GM23338 (cell line): ENCODE measurements at regions not wholly inside any gene's neighbourhood (a gene's known extent, or its start where the extent isn't known, plus 50 kb on each side); places are given as distances from the start of the nearest gene placed in this dataset.

Experiments
- ATAC-seq: fragments of 200-7000 bp; cut with Tn5 transposase; 3 replicates; pipeline ENCODE4 v1.9.1; 2020
- DNase-seq: peaks from one replicate; pipeline ENCODE4 v3.0.0-alpha.2; 2015; ENCODE audit warnings: low spot score
- H2AFZ ChIP-seq: fragments of 200-600 bp; sonication (generic); 2 replicates; pipeline ENCODE4 v1.8.0; 2016; ENCODE audit warnings: antibody characterized with exemption, mild to moderate bottlenecking, moderate library complexity
- H3F3A ChIP-seq: fragments of 200-600 bp; sonication (generic); replicated peaks from 2 replicates; pipeline ENCODE4 v1.8.0; 2017; ENCODE audit warnings: antibody characterized with exemption, mixed run types, low read depth
- H3K27ac ChIP-seq: fragments of 200-600 bp; sonication (generic); 2 replicates; pipeline ENCODE4 v1.6.1; 2016; ENCODE audit warnings: low read depth
- H3K27me3 ChIP-seq: fragments of 200-600 bp; sonication (generic); 2 replicates; pipeline ENCODE4 v1.8.0; 2016; ENCODE audit warnings: mild to moderate bottlenecking, mixed run types, moderate library complexity; ENCODE audit not compliant: insufficient read depth
- H3K36me3 ChIP-seq: fragments of 200-600 bp; sonication (generic); 2 replicates; pipeline ENCODE4 v1.8.0; 2016; ENCODE audit warnings: mild to moderate bottlenecking; ENCODE audit not compliant: insufficient read depth
- H3K4me1 ChIP-seq: fragments of 200-600 bp; sonication (generic); 2 replicates; pipeline ENCODE4 v1.8.0; 2016; ENCODE audit warnings: mild to moderate bottlenecking, moderate library complexity; ENCODE audit not compliant: insufficient read depth
- H3K4me2 ChIP-seq: fragments of 200-600 bp; sonication (generic); 2 replicates; pipeline ENCODE4 v1.7.1; 2017; ENCODE audit warnings: mixed run types
- H3K4me3 ChIP-seq: fragments of 200-600 bp; sonication (generic); 2 replicates; pipeline ENCODE4 v1.6.1; 2016; ENCODE audit warnings: mixed run types
- H3K79me2 ChIP-seq: fragments of 200-600 bp; sonication (generic); replicated peaks from 2 replicates; pipeline ENCODE4 v1.8.0; 2017; ENCODE audit warnings: mild to moderate bottlenecking; ENCODE audit not compliant: insufficient read depth
- H3K9me2 ChIP-seq: fragments of 200-600 bp; sonication (generic); 2 replicates; pipeline ENCODE4 v1.8.0; 2017; ENCODE audit not compliant: insufficient read depth
- H4K20me1 ChIP-seq: fragments of 200-600 bp; sonication (generic); replicated peaks from 2 replicates; pipeline ENCODE4 v1.8.0; 2017; ENCODE audit warnings: mild to moderate bottlenecking; ENCODE audit not compliant: insufficient read depth
- H3K27ac Mint-ChIP-seq: 2 replicates; pipeline ENCODE4 v1.8.0; 2020; ENCODE audit warnings: inconsistent platforms, mild to moderate bottlenecking, moderate library complexity, mixed read lengths
- H3K27me3 Mint-ChIP-seq: 3 replicates; pipeline ENCODE4 v1.8.0; 2022; ENCODE audit warnings: low read depth, mild to moderate bottlenecking, moderate library complexity, mixed read lengths, inconsistent platforms; ENCODE audit not compliant: insufficient read depth, poor library complexity
- H3K36me3 Mint-ChIP-seq: 3 replicates; pipeline ENCODE4 v1.8.0; 2021; ENCODE audit warnings: low read depth, mild to moderate bottlenecking, inconsistent platforms, moderate library complexity, mixed read lengths
- H3K4me1 Mint-ChIP-seq: 3 replicates; pipeline ENCODE4 v1.8.0; 2020; ENCODE audit warnings: mild to moderate bottlenecking, inconsistent platforms, mixed read lengths
- H3K4me3 Mint-ChIP-seq: 3 replicates; pipeline ENCODE4 v1.8.0; 2021; ENCODE audit warnings: moderate library complexity, mild to moderate bottlenecking, inconsistent platforms, mixed read lengths
- H3K9me3 Mint-ChIP-seq: 3 replicates; pipeline ENCODE4 v1.8.0; 2020; ENCODE audit warnings: moderate library complexity, mild to moderate bottlenecking, inconsistent platforms, mixed read lengths
- CREB1 ChIP-seq: fragments of 250-450 bp; sonication (Bioruptor Pico); IDR thresholded peaks from 2 replicates; pipeline ENCODE4 v1.5.0; 2020; ENCODE audit warnings: low read depth, mild to moderate bottlenecking, moderate library complexity
- CTCF ChIP-seq, 2 experiments: fragments of 200-600 bp in 1 of 2; sonication (generic) in 1 of 2; conservative IDR thresholded peaks; 2 replicates each; pipeline versions ENCODE4 v1.5.1 to v1.6.1; 2016 to 2017; ENCODE audit warnings: antibody characterized with exemption in 2 of 2, low read depth in 2 of 2, mild to moderate bottlenecking in 2 of 2, moderate library complexity in 1 of 2
- ETS1 ChIP-seq: IDR thresholded peaks from 2 replicates; pipeline ENCODE4 v1.6.1; 2016; ENCODE audit warnings: antibody characterized with exemption
- EZH2 ChIP-seq: fragments of 200-600 bp; sonication (generic); IDR thresholded peaks from one replicate; pipeline ENCODE4 v1.8.0; 2017; ENCODE audit warnings: antibody characterized with exemption, mild to moderate bottlenecking, low read depth; ENCODE audit not compliant: unreplicated experiment
- EZH2phosphoT487 ChIP-seq: fragments of 200-600 bp; sonication (generic); IDR thresholded peaks from one replicate; pipeline ENCODE4 v1.8.1; 2018; ENCODE audit warnings: antibody characterized with exemption; ENCODE audit not compliant: unreplicated experiment
- JUNB ChIP-seq: IDR thresholded peaks from one replicate; pipeline ENCODE4 v1.6.1; 2016; ENCODE audit warnings: antibody characterized with exemption; ENCODE audit not compliant: unreplicated experiment
- NANOG ChIP-seq: IDR thresholded peaks from 2 replicates; pipeline ENCODE4 v1.6.1; 2016; ENCODE audit warnings: antibody characterized with exemption, borderline replicate concordance
- POLR2AphosphoS5 ChIP-seq: IDR thresholded peaks from 2 replicates; pipeline ENCODE4 v1.6.1; 2016; ENCODE audit warnings: antibody characterized with exemption, low read depth
- STAT1 ChIP-seq: IDR thresholded peaks from one replicate; pipeline ENCODE4 v1.6.1; 2016; ENCODE audit warnings: antibody characterized with exemption; ENCODE audit not compliant: unreplicated experiment
- ZNF331 ChIP-seq: fragments of 250-450 bp; sonication (Bioruptor Pico); IDR thresholded peaks from 2 replicates; pipeline ENCODE4 v1.5.0; 2020; ENCODE audit warnings: low read depth, mild to moderate bottlenecking, moderate library complexity
- TF ChIP-seq, protein P1 (sequence below): IDR thresholded peaks from one replicate; pipeline ENCODE4 v1.6.1; 2018; ENCODE audit warnings: antibody characterized with exemption; ENCODE audit not compliant: unreplicated experiment

DNA sequence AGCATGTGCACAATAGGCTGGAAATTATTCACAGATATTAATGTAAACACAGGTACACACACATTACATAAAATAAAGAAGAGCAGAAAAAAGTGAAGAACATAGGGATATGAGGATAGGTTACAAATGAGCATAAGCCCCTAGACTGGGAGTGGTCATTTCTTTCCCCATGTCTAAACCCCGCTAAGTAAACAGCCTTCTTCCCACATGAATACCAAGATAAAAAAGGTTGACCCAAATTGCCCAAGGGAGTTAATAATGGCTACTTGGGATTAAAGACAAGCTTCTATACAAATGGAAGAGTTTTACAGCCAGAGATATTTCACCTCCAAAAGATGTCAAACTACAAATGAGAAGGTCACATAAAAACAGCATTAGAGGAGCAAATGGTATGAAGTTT lies 527.1 kb upstream of the CELF2 start (continued):
- TF ChIP-seq ETS1, result no peak
- TF ChIP-seq NANOG, result no peak
- TF ChIP-seq CTCF (conservative IDR thresholded peaks at IDR 0.05; ENCODE audit: low read depth in 2 of 2), result no peak
- TF ChIP-seq EZH2, result no peak
- no peak for TF ChIP-seq STAT1
- TF ChIP-seq, protein P1, sequence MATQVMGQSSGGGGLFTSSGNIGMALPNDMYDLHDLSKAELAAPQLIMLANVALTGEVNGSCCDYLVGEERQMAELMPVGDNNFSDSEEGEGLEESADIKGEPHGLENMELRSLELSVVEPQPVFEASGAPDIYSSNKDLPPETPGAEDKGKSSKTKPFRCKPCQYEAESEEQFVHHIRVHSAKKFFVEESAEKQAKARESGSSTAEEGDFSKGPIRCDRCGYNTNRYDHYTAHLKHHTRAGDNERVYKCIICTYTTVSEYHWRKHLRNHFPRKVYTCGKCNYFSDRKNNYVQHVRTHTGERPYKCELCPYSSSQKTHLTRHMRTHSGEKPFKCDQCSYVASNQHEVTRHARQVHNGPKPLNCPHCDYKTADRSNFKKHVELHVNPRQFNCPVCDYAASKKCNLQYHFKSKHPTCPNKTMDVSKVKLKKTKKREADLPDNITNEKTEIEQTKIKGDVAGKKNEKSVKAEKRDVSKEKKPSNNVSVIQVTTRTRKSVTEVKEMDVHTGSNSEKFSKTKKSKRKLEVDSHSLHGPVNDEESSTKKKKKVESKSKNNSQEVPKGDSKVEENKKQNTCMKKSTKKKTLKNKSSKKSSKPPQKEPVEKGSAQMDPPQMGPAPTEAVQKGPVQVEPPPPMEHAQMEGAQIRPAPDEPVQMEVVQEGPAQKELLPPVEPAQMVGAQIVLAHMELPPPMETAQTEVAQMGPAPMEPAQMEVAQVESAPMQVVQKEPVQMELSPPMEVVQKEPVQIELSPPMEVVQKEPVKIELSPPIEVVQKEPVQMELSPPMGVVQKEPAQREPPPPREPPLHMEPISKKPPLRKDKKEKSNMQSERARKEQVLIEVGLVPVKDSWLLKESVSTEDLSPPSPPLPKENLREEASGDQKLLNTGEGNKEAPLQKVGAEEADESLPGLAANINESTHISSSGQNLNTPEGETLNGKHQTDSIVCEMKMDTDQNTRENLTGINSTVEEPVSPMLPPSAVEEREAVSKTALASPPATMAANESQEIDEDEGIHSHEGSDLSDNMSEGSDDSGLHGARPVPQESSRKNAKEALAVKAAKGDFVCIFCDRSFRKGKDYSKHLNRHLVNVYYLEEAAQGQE, result no peak
- TF ChIP-seq CREB1 (CRISPR knock-in tag), result no peak

- H3K27me3 Mint-ChIP-seq, result no peaks in the 10 kb centered on the region
- H3K9me3 Mint-ChIP-seq, result no peaks in the 10 kb centered on the region
- DNase-seq (no peak), ATAC-seq (no peak)
- TF ChIP-seq EZH2 (no peak), CTCF (conservative IDR thresholded peaks at IDR 0.05; ENCODE audit: low read depth in 2 of 2) (no peak), NANOG (no peak), EZH2phosphoT487 (no peak), POLR2AphosphoS5 (no peak), ZNF331 (CRISPR knock-in tag) (no peak), JUNB (no peak), CREB1 (CRISPR knock-in tag) (no peak), ETS1 (no peak), STAT1 (no peak)
- TF ChIP-seq, protein P1, result no peak
- Histone ChIP-seq H3K27me3 (no peaks in the 10 kb centered on the region), H3K27ac (no peak overlapping the region), H3K9me2 (peaks cover 12% of the 10 kb centered on the region; the same call in 1 of the 2 replicates), H4K20me1 (no peaks in the 10 kb centered on the region), H3F3A (no peaks in the 10 kb centered on the region), H3K79me2 (no peaks in the 10 kb centered on the region), H3K4me2 (no peak overlapping the region), H3K36me3 (no peaks in the 10 kb centered on the region), H3K4me3 (no peak overlapping the region), H2AFZ (no peak overlapping the region), H3K4me1 (no peaks in the 10 kb centered on the region)
- H3K36me3 Mint-ChIP-seq, result no peaks in the 10 kb centered on the region
- no peaks in the 10 kb centered on the region for H3K4me1 Mint-ChIP-seq
- no peak overlapping the region for H3K27ac Mint-ChIP-seq
- no peak overlapping the region for H3K4me3 Mint-ChIP-seq
These were observed 525.3 kb upstream of the CELF2 start for GRCh38 chr10:10492420-10492819.
